ENCODE measurements at regions not wholly inside any gene's neighbourhood (a gene's known extent, or its start where the extent isn't known, plus 50 kb on each side); places are given as distances from the start of the nearest gene placed in this dataset.
A peak's percentile ranks its signal among the peaks of the same experiment; 100 is the strongest.

- no peak for DNase-seq (ENCODE audit: low read depth)
- no peak overlapping the region for H3K4me3 ChIP-seq (ENCODE audit: control insufficient read depth, low read depth, low read length)
- TF ChIP-seq CTCF (IDR thresholded peaks at IDR 0.05; ENCODE audit: control insufficient read depth, insufficient read depth, low read depth, low read length, missing control alignments) = no peak
Measured at GRCh38 chr3:113075588-113075987, 84.8 kb downstream of the GTPBP8 start.

DNA sequence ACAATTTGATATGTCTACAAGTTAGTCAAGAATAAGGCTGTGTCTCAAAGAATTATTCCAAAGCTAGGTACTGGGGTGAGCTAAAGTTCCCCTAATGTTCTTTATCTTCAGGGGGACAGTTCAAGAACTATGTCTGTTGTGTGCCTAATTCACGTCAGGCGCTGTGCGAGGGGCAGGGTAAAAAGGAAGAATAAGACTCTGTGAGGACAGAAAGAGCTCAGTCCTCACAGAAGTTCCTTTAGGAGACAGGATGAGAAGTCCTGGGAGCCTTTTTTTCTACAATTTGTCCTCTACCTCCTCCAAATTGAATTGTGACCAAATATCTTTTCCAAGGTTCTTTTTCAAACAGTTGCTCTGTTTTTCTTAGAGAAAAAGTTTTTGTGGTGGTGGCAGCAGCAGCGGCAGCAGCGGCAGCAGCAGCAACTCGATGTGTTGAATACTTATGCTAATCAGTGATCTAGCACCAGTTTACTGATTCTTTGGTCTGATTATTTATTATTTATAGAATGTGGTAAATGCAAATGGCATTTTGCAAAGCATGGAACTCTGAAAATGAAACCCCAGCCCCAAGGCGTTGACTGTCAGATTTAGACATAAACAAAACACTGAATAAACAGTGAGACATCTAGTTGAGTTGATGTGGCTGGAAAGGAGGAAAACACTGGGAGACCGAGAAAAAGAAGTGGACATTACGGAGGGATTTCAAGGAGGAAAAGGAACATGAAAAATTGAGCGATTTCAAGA is 88.6 kb downstream of the GTPBP8 start:
- H3K4me3 ChIP-seq (ENCODE audit: control insufficient read depth, low read depth, low read length) = no peak overlapping the region
- no peak for TF ChIP-seq CTCF (IDR thresholded peaks at IDR 0.05; ENCODE audit: control insufficient read depth, insufficient read depth, low read depth, low read length, missing control alignments)
- no peak for DNase-seq (ENCODE audit: low read depth)

DNA sequence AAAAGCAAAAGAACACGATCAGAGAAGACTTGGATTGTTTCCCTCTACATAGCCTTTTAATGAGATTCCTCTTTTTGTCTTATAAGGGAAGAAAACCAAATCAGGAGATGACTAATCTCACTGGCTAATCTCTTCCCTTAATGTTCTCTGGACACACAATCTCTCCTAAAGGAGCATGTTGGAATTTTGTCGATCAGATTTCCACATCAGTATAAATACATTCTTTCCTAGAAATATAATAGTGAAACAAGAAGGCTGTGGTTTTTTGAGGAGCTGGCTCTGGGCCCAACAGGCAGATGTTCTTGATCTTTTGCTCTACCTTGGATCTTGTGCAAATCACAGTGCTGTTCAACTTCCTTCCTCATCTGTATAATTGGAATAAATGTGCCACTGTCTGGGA is 94.0 kb downstream of the GTPBP8 start:
- DNase-seq (ENCODE audit: low read depth) = peak; percentile 83
- no peak overlapping the region for H3K4me3 ChIP-seq (ENCODE audit: control insufficient read depth, low read depth, low read length)
- TF ChIP-seq CTCF (IDR thresholded peaks at IDR 0.05; ENCODE audit: control insufficient read depth, insufficient read depth, low read depth, low read length, missing control alignments) = no peak

DNA sequence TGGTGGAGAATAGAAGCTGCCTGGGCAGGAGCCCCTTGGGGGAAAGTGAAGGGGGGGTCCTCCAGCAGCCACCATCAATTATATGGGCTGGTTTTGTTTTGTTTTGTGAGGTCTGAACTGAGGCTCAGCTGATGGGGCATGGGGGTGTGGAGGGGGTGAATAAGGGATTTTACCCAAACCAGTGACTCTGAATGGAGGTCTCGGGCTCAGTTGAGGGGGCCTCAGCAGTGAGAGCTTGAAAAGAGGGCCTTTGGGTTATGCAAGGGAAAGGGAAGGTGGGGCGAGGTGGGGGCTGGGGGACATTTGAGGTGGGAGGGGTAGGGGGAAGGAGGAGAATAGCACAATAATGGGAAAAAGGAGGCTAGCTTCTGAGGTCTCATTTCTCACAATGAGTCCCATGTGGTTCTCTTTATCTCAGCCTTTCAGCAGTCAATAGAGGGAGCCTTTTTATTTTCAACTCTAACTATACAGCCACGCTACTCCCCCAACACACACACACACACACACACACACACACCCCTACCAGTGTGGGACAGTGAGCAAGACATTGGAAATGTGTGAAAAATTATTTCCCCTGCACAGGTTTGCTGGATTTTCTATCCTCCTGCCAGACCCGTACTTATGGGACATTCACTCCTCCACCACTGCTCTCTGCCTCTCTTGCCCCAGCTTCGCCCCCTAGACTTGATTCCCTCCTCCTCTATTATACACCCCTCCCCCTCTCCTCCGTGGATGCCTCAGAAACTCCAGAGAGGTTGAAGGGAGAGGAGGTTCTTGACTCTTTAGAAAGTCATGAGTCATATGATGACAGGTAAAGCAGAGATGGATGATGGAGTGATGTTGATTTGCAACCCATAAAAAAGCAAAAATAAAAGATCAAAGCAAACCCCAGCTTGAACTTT is 96.0 kb downstream of the GTPBP8 start:
- no peak for DNase-seq (ENCODE audit: low read depth)
- H3K4me3 ChIP-seq (ENCODE audit: control insufficient read depth, low read depth, low read length) = no peak overlapping the region
- peak; percentile 9 for TF ChIP-seq CTCF (IDR thresholded peaks at IDR 0.05; ENCODE audit: control insufficient read depth, insufficient read depth, low read depth, low read length, missing control alignments)

GRCh38 chr3:113088616-113089015 is 97.8 kb downstream of the GTPBP8 start:
- TF ChIP-seq CTCF (IDR thresholded peaks at IDR 0.05; ENCODE audit: control insufficient read depth, insufficient read depth, low read depth, low read length, missing control alignments) = no peak
- no peak overlapping the region for H3K4me3 ChIP-seq (ENCODE audit: control insufficient read depth, low read depth, low read length)
- no peak for DNase-seq (ENCODE audit: low read depth)

GRCh38 chr3:113091417-113091816 is 100.6 kb downstream of the GTPBP8 start:
- no peak overlapping the region for H3K4me3 ChIP-seq (ENCODE audit: control insufficient read depth, low read depth, low read length)
- TF ChIP-seq CTCF (IDR thresholded peaks at IDR 0.05; ENCODE audit: control insufficient read depth, insufficient read depth, low read depth, low read length, missing control alignments) = no peak
- DNase-seq (ENCODE audit: low read depth) = no peak

Measured in AG09309 (cell line).